ENCODE measurements at regions not wholly inside any gene's neighbourhood (a gene's known extent, or its start where the extent isn't known, plus 50 kb on each side); places are given as distances from the start of the nearest gene placed in this dataset.

DNA sequence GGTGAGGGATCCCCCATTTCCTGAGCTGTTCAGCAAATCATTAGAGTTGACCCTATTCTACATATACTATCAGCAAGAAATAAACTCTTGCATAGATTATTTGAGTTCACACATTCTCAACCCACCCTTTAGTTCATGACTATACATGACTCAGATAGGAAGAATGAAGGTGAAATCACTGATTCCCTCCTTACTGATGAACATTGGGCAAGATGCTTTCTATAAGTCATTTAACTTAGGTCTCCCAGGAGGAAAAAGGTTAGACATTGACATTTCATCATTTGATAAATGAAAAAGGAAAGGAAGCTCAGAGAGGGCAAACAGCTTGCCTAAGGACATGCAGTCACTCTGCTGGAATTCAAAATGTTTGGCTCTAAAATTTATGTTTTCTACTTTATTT is 408.0 kb downstream of the TMEM182 start:
- no peak for TF ChIP-seq POLR2A (IDR thresholded peaks at IDR 0.05)
- TF ChIP-seq, protein P1, sequence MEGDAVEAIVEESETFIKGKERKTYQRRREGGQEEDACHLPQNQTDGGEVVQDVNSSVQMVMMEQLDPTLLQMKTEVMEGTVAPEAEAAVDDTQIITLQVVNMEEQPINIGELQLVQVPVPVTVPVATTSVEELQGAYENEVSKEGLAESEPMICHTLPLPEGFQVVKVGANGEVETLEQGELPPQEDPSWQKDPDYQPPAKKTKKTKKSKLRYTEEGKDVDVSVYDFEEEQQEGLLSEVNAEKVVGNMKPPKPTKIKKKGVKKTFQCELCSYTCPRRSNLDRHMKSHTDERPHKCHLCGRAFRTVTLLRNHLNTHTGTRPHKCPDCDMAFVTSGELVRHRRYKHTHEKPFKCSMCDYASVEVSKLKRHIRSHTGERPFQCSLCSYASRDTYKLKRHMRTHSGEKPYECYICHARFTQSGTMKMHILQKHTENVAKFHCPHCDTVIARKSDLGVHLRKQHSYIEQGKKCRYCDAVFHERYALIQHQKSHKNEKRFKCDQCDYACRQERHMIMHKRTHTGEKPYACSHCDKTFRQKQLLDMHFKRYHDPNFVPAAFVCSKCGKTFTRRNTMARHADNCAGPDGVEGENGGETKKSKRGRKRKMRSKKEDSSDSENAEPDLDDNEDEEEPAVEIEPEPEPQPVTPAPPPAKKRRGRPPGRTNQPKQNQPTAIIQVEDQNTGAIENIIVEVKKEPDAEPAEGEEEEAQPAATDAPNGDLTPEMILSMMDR (IDR thresholded peaks at IDR 0.05): no peak

All from testis (tissue), 2 donors.